GM18861 (cell line): ENCODE measurements at regions not wholly inside any gene's neighbourhood (a gene's known extent, or its start where the extent isn't known, plus 50 kb on each side); places are given as distances from the start of the nearest gene placed in this dataset.

Experiments used
- ATAC-seq: cut with Tn5 transposase; IDR thresholded peaks from one replicate; pipeline ENCODE4 v1.9.1; 2021; ENCODE audit not compliant: unreplicated experiment

DNA sequence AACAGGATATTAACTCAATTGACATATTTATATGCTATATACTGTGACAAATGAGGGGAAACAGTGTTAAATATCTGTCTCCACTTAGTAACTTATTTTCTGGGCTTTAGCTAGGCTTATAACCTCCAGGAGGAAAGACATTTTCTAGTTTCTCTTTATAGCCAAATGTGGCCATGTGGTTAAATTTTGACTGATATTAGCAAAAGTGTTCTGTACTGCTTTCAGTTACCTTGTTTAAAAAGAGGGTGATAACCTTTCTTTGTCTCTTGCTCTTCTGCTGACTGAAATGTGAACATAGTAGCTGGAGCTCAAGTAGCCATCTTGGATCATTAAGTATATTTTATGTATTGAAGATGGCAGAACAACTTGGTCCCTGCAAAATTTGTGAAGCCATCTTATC is 253.7 kb downstream of the PDHA2 start:
- ATAC-seq, result no peak

DNA sequence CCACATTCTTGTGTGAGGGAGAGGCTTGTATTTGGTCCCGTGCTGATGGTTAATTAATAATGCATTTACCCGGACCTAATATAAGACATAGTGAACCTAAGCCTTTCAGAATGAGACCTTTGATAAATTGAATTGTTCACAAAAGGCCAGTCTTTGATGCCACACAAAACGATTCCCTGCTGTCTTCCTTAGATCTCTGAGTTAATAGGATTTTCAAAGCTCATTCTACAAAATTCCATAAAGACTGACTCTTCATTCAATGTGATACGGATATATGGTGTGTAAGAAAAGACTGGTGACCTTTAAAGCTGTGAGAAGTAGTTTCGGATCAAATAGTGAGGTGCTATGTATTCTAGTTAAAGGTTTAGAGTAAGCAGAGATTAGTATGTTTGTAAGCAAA is 254.3 kb downstream of the PDHA2 start:
- ATAC-seq, result no peak

DNA sequence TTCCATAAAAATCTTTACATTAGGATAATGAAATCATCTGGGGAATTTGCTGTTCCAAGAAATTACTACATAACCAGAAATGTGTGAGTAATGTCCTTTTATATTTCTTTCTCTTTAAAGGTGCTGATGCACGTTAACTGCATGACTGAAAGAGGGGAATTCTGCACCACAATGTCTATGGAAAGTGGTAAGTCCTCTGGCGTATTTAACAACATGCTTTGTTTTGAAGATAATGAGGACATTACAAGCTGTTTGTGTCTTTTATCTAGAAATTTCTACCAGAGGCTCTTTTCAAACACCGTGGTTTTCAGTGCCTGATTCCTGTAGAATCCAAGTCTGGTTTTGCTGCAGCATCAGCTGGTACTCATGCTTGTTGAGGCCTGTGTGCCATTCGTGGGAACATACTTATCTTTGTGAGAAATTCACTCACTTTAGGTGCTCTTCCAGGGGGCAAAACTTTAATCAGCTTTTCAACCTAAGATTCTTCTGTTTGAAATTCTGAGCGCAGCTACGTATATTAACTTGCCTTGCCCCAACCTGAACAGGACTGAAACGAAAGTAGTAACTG is 257.2 kb downstream of the PDHA2 start:
- ATAC-seq, result no peak

DNA sequence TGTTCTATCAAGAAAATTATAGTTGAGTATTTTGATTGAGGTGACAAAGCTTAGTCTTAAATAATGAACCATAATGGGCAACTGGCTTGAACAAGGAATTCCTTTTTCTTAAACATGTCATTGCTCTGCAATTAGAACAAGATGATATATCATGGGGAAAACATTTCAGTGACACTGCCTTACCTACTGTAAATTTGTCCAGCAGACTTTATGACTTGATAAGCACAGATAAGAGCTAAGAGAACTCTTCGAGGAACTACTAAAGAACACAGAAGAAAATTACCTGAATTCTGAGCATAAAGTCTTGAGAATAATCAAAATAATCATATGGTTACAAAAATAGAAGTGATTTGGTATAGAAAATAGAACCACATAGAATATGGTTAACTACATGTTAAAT is 257.8 kb downstream of the PDHA2 start:
- no peak for ATAC-seq

DNA sequence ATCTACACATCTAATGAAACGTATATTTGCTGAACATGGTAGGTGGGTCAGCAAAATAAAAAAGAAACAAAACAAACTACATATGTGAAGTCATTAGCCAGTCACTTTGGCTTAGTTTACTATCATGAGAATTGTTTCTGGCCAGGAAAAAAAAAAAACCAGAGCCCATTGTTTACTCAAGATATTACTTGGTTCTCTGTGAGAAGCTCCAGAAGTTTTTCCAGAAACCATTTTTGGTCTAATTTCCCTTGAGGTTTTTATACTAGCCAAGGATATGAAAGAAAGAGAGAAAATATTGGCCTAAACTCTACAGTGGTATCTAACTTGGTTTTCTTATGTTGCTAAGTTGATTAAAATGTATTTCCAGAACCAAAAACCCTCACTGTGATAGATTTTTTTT is 259.1 kb downstream of the PDHA2 start:
- ATAC-seq, result no peak

DNA sequence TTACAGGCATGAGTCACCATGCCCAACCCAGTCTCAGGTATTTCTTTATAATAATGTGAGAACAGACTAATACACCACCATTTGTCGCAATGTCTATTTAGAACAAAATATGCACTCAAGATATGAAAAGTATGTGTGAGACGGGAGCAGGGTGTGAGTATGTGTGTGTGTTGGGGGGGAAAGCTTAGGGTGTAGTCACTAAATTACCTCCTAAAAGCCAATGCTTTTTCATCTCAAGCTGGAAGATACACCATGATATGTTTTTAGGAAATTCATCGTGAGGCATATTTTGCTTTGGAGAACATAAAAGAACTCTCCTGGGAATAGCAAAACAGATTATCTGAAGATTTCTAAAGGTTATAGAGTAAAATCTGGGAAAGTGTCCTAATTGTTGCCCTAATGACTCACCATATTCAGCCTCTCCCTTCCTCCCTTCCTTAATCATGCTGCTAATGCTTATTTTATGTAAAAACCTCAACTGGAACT is 262.7 kb downstream of the PDHA2 start:
- no peak for ATAC-seq

DNA sequence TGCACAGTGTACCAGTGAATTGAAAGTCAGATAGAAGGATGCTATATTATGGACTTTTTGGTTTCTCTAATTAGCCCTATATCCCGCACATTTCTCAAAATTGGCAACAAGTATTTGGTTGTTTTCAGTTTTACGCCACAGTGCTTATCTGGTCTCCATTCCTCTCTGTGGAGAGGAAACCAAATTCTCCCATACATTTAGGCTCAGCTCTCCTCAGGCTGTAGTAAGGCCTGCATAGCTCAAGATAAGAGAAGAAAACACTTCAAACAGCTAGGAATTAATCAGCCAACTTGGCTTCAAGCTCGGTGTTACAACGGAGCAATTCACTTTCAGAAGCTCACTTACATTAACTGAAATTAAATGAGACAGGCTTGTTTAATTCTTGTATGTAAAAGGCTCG is 263.2 kb downstream of the PDHA2 start:
- ATAC-seq, result no peak

DNA sequence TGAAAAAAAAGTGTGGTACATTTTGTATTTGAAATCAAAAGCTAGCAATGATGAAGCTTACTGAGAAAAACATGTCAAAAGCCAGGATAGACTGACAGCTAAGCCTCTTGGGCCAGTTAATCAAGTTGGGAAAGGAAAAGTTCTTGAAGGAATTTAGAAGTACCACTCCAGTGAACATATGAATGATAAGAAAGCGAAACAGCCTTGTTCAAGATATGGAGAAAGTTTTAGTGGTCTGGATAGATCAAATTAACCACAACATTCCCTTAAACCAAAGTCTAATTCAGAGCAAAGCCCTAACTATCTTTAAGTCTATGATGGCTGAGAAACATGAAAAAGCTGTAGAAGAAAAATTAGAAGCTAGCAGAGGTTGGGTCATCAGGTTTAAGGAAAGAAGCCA is 268.3 kb downstream of the PDHA2 start:
- ATAC-seq, result no peak

DNA sequence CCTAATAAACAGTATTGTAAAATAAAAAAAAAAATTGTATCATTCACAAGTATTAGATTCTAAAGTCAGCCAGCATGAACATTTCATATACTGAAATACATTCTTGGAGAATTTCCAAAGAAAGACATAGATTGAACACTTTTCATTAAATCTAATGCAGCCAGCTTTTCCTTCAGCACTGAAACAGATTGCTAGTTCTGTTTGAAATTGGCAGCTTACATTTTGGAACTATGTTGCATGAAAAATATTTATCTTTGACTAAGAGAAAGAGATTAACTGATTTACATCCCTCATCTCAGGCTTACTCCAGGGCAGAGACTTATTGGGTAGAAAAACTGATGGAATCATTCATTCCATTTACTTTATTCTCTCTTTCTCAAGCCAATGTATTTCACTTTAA is 272.7 kb downstream of the PDHA2 start:
- ATAC-seq, result no peak

DNA sequence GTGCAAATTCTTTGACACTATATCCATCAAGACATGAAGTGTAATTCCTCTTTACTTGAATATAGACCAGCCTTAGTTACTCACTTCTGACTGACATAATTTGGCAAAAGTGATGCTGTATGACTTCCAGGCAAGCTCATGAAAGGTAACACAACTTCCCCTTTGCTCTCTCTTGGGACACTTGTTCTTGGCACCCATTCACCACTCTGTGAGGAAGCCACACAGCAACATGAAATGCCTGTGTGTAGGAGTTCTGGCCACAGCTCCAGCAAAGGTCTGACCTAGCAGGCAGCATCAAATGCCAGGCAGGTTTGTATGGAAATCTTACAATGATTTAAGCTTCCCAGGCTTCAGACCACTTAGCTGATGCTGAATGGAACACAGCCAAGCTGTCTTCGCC is 280.3 kb downstream of the PDHA2 start:
- ATAC-seq, result no peak

DNA sequence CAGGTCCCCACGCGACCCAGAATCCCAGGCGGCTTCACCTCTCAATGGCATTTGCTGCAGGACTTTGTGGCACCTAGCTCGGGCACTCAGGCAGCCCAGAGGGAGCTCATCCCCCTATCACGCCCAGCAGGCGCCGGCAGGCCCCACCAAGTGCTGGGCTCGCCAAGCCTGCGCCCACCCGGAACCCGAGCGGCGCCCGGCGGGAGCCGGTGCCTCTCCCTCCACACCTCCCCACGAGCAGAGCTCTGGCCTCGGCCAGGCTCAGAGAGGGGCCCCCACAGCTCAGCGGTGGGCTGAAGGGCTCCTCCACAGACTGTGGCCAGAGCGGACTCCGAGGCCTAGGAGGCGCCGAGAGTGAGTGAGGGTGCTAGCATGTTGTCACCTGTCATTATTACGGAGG is 286.3 kb downstream of the PDHA2 start:
- ATAC-seq, result no peak

DNA sequence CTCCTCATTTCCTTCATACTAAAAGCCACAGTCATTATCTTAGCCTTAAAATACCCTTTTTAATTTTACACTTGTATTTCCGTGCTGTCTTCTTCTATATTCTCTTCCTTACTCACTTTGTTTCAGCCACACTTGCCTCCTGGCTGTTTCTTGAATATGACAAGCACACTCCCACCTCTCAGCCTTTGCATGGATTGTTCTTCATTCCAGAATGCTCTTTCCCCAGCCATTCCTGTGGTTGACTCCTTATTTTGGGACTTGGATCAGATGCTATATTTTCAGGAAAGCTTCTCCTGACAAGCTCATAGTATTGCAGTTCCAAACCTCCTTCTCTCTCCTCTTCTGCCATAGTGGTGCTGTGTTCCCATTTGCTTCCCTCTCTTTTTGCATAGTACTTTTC is 291.3 kb downstream of the PDHA2 start:
- no peak for ATAC-seq

DNA sequence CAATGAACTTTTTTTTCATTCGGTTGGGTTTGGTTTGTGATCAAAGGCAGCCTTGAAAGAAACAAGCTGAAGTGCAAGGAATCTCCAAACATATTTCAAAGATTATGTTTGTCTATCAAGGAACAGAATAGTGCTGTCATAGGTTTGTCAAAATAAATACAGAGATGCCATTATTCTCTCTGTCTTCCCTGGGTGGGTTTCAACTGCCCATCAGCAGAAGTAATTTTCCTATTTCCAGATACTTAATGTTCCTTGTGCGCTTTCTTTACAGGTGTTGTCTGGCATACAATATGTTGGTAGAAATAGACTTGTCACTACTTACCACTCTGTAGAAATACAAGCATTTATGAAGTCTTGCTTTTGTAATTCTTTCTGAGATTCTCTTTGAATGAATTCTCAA is 294.9 kb downstream of the PDHA2 start:
- ATAC-seq, result no peak

DNA sequence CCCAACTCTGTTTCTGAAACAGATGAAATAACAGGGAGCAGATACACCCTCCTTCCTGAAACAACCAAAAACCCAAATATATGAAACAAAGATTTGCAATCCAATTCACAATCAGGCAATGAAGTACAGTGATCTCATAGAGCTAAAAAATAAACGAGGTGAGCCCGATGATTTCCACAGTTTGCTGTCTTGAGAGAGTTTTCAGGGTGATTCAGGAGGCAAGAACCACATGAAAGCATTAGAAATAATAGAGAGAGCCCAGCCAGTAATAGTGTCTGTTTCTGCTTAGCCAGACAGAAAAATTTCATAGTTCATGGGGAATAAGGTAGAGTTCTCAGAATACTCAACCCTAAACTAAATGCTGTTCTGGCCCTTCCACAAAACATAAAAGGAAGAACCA is 296.2 kb downstream of the PDHA2 start:
- ATAC-seq, result no peak

DNA sequence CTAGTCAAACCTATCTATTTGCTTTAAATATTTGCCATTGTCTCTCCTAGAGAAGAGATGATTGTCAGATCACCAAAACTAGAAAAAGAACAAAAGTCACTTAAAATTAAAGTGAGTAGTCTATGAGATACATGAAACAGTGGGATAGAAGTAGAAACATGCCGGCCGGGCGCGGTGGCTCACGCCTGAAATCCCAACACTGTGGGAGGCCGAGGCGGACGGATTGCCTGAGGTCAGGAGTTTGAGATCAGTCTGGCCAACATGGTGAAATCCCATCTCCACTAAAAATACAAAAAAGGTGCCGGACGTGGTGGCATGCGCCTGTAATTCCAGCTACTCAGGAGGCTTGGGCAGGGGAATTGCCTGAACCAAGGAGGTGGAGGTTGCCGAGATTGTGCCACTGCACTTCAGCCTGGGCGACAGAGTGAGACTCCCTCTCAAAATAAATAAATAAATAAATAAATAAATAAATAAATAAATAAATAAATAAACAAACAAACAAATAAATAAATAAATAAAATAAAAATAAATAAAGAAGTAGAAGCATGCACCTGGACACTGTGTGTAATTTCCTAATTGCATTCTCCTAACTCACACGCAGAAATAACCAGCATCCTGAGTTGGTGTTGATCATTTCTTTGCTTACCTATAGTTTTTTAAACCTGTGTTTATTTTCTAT is 299.5 kb downstream of the PDHA2 start:
- no peak for ATAC-seq

DNA sequence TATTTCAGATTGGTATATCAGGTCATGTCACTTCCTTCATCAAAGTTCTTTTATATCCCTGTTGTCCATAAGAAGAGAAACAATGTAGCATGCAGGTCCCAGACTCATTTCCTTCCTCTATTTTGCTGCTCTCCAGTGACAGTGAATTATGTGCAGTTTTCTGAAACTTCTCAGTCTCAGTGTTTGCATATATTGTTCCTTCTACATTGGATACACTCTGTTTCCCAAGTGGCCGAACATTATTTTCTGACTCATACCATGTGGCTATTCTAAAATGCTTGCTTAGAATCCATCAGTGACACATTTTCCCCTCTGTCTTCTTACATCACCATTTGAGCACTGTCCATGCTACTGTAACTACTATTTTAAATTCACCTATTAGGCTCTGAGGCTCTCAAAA is 305.7 kb downstream of the PDHA2 start:
- ATAC-seq, result no peak

DNA sequence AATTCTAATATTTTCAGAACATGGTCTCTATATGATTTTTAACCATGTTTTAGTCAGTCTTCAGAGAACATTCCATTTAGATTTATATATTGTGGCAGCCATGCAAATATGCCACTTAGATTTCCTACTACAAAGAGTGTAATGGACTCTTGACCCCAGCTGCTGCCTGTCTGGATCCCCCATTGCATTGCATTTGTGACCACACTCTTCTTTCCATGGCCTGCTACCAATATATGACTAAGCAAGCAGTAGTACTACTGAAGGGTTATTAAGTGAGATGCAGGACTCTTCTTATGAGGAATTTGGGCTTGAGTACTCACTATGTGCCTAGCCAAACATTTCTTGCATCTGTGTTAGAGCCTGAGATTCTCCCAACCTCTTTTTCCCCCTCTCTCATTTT is 306.8 kb downstream of the PDHA2 start:
- ATAC-seq, result no peak

DNA sequence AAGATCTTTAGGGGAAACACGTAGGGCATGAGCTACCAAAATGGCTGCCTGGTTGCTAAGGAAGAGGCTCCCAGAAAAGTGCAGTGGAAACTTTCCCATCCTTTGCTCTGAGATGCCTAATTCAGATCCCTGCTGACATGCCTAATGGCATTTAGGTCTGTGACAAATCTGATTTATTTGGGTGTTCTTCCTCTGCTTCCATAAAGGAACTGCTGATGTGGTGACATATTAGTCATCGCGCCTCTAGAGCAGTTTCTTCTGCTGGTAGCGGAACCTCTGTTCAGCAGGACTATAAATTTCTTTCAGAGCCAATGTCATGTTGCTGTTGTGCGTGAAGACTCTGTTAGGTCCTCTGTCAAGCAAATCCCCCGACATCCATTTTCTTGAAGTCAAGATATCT is 310.0 kb downstream of the PDHA2 start:
- no peak for ATAC-seq

DNA sequence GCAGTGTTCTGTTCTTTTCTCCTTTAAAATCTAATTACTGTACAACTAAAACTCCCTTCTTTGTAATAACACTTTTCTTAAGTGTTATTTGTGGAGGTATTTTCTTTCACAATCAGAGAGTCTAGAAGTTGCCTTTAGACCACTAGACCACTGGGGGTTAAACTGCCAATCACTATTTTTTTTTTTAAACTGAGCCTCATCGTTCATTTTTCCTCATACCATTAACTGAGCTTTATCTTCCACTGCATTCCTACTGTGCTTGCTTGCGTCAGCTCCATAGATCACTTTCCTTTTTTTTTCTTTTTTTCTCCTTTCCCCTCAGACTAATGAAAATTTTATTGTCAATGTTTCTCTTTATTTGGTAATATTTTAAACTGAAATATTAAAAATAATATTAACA is 310.6 kb downstream of the PDHA2 start:
- no peak for ATAC-seq

DNA sequence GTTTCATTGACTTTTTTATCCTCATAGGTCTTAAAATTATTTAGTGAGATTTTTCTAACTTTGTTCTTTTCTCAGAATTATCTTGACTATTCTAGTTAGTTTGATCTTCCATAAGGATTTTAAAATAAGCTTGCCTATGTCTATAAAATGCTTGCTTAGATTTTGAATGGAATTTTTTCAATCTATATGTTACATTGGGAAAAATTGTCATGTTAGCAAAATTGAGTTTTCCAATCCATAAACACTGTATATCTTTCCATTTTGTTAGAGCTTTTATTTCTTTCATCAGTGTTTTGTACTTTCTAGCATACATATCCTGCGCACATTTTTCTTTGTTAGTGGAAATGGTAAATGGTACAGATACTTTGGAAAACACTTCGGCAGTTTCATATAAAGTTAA is 312.9 kb downstream of the PDHA2 start:
- no peak for ATAC-seq

DNA sequence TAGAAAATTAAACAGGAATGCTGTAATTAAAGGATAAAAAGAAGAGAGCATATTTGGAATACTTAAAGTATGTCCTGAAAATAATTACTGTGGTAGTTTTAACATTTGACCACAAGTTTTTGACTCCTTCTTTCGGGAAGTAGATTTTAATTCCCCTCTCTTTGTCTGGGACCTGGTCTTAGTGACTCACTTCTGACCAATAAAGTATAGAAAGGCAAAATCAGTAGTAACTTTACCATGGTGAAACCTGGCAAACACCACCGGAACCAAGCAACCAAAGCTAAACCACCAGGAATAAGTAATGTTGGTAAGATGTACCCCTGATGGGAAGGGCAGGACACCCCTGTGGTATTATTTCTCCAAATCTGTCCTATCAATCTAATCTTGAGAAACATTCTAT is 314.8 kb downstream of the PDHA2 start:
- ATAC-seq, result no peak

DNA sequence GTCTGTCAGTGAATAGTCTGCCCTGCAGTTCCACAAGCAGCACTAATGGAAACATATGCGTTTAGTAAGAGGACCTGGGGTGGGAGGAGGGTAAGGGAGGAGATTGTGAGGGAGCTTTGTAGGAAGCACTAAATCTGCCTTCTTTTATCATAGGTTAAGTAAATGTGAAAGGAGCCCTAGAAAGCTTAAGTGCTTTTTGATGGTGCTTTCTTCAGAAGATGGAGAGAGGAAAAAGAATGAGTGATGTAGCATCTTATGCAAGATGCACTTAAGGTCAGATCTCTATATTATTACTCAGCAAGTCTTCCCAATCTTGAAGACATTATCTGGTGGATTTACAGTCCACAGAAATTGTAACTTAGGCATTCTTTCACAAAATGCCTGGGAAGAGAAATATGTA is 322.7 kb downstream of the PDHA2 start:
- no peak for ATAC-seq

DNA sequence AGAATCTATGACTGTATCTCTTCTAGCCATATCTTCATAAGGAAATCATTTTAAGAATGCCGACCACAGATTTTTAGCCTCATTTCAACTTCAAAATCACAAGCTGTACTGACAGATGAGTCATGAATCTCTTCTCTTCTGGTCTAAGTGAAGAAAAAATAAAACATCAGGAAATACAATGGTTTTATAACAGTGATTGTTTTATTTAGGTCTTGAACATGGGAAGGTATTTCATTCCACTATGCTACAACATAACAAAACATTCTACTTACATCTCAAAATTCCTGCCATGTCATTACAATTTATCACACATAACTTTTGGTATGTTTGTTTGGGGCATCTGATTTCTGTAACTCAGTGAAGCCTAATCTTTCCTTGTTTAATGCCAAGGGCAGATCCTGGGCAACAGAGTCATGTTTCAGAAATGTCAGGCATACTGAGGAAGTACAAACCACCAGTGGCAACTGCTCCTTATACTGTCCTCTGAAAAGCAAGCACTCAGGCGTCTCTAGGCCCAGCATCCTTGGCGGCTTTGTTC is 325.0 kb downstream of the PDHA2 start:
- ATAC-seq, result no peak
